ENCODE measurements at regions not wholly inside any gene's neighbourhood (a gene's known extent, or its start where the extent isn't known, plus 50 kb on each side); places are given as distances from the start of the nearest gene placed in this dataset.
"Not testable (repeated sequence)": the region's sequence is repeated elsewhere in the genome, so short reads cannot be mapped to it uniquely, and the experiment has no call there.

DNA sequence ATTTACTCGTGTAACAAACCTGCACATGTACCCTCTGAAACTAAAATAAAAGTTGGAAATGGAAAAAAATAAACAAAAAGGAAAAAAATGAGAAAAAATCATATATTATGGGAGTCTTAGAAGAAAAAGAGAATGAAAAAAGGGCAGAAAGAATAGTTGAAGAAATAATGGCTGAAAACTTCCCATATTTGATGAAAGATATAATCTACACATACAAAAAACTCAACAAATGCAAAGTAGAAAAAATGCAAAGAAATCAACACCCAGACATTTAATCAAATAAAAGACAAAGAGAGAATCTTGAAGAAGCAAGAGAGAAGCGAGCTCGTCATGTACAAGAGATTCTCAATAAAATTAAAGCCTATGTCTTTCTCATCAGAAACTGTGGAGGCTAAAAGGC, 73.8 kb downstream of the SLC25A46 start:
- ChIA-PET POLR2A (no interaction called here), CTCF (no interaction called here)

DNA sequence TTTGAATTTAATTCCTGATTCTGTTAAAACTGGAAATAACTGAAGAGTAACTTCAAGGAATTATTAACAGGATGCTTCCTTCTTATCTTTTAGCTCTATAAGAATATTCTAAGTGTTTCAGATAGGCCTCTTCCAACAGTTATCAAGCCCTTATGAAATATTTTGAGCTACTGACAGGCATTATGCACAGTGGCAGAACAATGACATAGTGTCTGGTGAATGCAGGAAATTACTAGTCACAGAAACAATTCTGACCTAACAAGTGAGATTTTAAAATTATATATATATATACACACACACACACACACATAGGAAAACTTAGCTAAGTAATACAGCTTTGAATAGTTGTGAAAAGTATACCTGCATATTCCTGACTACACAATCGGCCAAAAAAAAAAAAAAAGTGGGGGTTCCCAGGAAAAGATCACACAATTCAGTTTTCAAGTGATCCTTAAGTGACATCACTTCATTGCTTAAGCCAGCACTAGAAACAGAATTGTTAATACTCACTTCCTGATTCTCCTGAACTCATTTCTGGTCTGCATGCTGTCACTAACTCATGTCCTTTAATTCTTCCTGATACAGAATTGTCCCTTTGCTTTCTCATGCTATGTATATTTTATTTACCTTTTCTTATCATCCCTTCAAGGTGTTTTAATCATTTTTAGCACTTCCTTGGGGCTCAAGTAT, 77.3 kb downstream of the SLC25A46 start:
- CTCF ChIA-PET, result no interaction called here

DNA sequence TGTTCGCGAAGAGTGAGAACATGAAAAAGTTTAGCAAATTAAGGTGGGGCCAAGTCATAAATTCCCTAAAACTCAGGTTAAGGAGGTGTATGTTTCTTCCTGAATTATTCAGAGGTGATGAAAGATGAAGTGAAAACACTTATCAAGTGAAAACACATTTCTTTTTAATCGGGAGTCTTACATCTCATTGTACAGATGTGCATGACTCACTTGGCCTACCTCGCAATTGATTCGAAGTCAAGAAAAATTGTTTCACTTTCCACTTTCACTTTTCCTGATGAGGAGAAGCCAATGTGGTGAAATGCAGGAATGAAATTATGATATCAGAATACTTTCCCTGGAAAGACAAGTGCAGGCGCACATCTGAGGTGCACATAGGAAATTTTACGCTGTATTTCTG, 78.7 kb downstream of the SLC25A46 start:
- CTCF ChIA-PET, result no interaction called here

More for the DNA sequence above, 77.3 kb downstream of the SLC25A46 start:
- POLR2A ChIA-PET, result no interaction called here

DNA sequence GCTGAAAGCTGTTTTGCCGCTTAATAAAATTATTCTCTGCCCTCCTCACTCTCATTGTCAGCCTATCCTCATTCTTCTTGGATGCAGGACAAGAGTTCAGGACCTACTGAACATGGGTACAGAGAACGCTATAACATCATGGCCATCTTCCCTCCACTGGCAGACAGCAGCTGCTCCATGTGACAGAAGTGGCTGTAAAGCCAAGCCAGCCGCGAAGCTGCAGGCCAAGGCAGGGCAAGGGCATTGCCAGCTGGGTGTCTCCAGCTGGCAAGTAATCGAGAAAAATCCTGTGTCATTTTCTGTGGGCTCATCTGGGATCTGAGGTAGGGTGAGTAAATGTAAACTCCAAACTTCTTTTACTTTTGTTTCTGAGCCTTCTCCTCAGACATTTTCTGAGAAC, 84.8 kb downstream of the SLC25A46 start:
- POLR2A ChIA-PET, result no interaction called here
- CTCF ChIA-PET, result no interaction called here

More for the DNA sequence above, 78.7 kb downstream of the SLC25A46 start:
- POLR2A ChIA-PET, result no interaction called here

DNA sequence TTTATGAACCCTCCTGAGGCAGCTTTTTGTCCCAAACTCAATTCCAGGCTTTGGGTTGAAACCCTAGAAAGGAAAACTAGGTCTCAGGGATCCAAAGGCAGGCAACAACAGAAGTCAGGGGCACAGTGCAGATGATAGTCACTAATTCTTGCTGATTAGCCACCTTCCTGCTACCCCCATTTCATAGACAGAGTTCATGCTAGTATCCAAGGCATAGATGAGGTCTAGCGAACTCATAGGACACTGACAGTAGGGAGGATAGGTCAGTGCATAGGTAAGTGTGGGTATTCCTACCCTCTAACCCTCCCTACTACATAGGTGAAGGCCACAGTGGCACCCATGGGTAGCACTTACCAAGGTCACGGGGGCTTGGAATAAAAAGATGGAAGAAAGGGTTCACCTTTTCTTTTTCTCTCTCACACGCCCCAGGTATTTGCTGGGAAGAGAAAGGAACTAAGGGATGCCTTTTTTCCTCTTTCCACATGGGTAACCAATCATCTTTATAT, 86.2 kb downstream of the SLC25A46 start:
- ChIA-PET POLR2A (no interaction called here), CTCF (no interaction called here)

DNA sequence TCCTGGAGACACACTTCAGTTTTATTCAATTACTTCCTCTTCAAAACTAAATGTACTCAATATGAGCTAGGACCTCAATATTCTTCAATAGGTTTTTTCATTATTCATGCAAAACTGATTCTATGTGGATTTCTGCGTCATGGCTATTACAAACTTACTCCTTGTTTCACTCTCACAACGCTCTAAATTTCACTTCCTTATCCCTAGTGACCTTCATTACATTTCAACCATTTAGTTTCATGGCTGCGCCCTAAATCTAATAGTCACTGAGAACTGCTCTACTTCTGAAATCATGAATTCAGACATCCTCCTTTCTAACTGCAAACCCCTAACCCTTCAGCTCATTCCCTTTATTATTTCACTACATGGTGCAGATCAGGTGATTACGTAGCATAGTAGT, 93.9 kb downstream of the SLC25A46 start:
- CTCF ChIA-PET, result no interaction called here
- POLR2A ChIA-PET, result no interaction called here

DNA sequence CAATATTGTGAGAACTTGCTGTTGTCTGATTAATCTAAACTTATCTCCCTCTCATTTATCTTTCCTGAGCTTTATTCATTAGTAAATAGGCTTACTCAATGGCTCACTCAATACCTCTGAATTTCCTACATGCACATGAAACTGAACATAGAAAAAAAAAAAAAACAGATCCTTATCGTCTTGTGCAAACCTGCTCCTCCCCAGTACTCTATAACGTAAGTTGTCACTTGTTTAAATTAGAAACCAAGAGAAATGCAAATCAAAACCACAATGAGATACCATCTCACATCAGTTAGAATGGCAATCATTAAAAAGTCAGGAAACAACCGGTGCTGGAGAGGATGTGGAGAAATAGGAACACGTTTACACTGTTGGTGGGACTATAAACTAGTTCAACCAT, 96.1 kb downstream of the SLC25A46 start:
- CTCF ChIA-PET, result not testable (repeated sequence)

DNA sequence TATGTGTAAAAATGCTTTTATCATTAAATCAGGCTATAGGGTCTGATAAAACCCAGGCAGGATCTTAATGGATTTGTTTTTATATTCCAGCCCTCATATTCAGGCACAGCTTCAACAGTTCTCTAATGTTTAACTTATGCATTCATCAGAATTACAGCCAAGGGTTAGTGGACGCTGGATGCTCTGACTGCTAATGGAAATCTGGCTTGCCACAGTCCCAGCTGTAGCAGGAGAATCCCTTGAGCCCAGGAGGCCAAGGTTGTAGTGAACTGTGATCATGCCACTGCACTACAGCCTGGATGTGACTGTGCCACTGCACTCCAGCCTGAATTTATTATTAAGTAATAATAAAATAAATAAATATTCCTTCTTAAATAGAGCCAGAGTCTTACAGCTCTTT, 98.0 kb downstream of the SLC25A46 start:
- ChIA-PET CTCF (no interaction called here), POLR2A (no interaction called here)

More for the DNA sequence above, 96.1 kb downstream of the SLC25A46 start:
- POLR2A ChIA-PET, result not testable (repeated sequence)

DNA sequence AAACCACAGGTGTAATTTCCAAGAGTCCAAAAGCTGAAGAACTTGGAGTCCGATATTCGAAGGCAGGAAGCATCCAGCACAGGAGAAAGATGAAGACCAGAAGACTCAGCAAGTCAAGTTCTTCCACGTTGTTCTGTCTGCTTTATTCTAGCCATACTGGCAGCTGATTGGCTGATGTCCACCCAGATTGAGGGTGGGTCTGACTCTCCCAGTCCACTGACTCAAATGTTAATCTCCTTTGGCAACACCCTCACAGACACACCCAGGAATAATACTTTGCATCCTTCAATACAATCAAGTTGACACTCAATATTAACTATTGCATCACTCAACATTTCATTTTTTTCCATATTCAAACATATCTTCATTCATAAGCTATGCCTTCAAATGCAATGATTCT, 99.5 kb downstream of the SLC25A46 start:
- POLR2A ChIA-PET, CTCF ChIA-PET: not testable (repeated sequence)

DNA sequence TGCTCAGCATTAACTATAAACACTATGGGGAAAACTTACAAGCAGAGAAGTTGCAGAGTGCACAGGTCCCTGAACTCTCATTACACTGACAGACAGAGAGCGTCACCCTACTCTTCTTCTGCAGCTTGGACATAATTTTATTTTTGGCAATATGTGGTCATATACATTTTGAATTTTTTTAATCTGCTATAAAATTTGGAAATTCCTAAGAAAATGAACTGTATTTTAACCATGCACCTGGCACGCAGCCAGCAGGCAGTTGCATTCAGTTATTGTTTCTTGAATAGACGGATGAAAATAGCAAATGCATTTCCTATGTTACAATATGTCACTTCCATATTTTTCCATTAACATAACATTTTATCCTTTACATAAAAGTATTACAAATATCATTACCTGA, 100.2 kb downstream of the SLC25A46 start:
- CTCF ChIA-PET, result no interaction called here
- POLR2A ChIA-PET, result no interaction called here

DNA sequence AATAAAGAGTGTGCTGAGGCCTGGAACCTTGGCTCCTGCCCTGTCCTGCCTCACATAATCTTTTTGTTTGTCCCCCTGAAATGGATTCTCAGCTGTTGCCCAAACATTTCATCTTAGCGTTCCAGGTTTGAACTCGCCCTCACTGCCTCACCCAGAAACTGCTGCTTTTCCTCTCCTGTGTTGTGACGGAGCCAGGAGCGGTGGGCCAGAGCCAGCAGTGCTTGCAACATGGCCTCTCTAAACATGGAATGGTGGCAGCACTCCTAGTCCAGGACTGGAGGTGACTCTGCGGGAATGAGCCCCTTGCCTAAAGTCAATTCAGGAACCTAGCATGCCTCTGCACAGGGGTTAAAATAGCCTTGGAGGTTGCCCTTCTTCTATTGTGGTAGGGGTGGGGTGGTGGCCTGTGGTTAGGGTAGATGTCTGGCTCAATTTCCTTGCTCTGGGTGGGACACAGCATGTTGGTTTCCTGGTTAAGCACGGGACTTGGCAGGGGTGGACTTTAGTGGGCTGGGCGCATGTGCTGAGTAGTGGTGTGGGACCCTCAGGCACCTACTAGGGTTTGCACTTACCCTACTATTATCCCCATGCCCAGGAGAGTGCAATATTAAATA, 101.6 kb downstream of the SLC25A46 start:
- ChIA-PET POLR2A (no interaction called here), CTCF (no interaction called here)

DNA sequence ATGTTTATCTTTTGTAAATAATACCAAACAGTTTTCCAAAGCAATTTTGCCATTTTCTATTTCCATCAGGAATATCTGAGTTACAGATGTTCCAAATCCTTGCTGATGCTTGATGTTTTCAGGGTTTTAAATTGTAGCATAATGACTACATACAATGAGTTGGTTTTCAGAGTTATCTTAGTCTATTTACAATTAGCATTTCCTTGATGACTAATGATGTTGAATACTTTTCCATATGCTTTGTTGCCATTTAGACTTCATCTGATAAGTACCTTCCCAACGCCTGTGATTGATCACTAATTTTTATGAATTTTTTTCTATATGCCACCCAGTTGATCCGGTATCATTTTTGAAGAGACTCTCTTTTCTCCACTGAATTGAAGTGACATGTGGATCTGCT, 102.3 kb downstream of the SLC25A46 start:
- ChIA-PET CTCF (no interaction called here), POLR2A (no interaction called here)

DNA sequence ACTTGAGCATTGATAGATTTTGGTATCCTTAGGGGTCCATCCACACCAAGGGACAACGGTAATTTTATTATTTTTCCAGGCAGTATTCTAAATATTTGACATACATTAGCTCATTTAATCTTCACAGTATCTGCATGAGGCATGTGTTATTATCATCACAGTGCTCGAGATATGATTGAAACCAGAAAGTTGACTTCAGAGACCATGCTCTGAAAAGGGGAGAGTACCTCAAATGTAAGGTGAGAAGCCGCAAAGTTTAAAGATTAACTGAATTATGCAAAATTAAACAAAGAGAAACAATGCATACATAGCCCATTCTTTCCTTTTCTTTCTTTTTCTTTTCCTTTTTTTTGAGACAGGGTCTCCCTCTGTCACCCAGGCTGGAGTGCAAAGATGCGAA, 104.1 kb downstream of the SLC25A46 start:
- CTCF ChIA-PET, result no interaction called here

DNA sequence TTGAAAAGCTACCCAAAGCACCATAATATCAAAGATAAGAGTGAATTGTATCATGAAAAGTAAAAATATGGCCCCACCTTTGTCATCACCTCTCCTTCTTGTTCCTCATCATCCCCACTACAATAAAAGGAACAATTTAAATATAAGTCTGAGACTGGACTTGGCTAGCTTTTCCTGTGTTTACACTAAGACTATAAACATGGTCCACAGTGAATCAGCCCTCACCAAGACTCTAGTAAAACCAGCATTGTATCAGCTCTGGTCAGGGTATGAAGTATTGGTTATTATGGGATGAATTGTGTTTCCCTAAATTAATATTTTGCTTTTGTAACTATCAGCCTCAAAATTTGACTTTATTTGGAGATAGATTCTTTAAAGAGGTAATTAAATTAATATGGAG, 105.4 kb downstream of the SLC25A46 start:
- POLR2A ChIA-PET, result no interaction called here

More for the DNA sequence above, 104.1 kb downstream of the SLC25A46 start:
- POLR2A ChIA-PET, result no interaction called here

DNA sequence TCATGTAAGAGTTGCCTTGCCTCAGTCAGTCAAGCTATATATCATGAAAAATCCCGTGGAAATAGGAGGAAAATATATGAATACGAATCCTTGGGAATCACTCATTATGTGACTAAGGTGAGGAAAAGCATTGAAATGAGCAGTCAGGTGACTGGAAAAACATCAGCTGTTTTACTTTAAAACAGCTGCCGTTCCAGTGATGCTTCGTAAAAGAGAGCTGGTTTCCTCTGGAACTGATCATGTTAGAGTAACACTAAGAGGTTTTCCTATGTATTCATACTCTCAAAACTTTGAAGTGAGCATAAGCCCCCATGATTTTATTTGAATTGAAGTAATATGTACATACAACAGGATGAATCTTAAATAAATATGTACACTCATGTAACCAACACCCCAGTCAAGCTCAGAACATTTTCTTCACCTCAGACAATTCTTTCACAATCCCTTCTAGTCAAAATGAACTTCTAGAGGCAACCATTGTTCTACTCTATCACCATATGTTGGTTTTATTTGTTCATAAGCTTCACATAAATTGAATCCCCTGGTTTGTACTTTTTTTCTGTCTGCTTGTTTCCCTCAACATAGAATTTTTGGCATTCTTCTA, 107.7 kb downstream of the SLC25A46 start:
- ChIA-PET POLR2A (no interaction called here), CTCF (no interaction called here)

More for the DNA sequence above, 105.4 kb downstream of the SLC25A46 start:
- CTCF ChIA-PET, result no interaction called here

DNA sequence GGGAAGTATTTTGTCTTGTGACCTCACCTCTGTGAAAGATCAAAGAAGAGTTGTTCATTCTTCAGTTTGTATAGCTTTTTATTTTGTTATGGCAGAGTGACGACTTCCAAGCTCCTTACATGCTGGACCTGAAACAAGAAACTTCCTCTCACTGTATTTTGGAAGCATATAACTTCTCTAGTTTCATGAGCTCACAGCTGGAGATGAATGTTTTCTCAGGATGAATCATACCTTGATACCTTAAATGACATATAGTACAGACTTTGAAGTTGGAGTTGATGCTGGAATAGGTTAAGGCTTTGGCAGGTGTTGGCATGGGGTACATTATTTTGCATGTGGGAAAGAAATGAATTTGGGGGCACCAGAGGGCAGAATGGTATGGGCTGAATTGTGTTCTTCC, 112.5 kb downstream of the SLC25A46 start:
- ChIA-PET CTCF (no interaction called here), POLR2A (no interaction called here)

DNA sequence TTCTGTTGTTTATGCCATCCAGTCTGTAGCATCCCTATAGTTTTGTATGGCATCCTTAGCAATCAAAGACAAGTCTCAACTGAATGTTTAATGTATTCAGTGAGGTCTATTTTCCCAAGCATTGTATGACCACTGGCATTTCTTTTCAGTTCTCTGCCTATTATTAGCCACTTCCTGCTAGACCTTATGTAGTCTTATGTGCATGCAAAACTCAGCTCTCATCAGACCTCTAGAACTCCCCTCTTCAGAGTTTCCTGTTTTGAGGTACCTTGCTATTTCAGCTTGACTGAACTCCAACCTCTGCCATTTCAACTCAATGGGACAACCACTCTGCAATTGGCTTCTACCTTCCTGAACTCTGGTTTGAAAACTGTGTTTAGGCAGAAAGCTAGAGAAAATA, 113.2 kb downstream of the SLC25A46 start:
- CTCF ChIA-PET, result no interaction called here
- POLR2A ChIA-PET, result no interaction called here

DNA sequence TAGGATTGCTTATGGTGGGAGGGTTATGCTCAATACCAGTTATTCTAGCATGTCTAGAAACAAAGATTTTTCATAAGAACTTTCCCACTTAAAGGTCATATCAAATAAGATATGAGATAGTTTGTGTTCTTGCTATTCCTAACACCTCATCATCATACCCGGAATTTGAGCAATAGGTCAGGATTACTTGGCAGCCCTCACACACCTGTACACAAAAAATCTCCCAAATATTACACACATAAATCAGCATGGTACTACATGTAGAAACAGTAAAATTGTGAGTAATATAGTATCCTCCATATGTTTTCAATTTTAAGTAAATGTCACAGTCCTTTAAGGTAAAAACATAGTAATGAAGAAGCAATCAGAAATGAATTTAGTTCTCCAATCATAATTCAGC, 113.7 kb downstream of the SLC25A46 start:
- ChIA-PET CTCF (no interaction called here), POLR2A (no interaction called here)

DNA sequence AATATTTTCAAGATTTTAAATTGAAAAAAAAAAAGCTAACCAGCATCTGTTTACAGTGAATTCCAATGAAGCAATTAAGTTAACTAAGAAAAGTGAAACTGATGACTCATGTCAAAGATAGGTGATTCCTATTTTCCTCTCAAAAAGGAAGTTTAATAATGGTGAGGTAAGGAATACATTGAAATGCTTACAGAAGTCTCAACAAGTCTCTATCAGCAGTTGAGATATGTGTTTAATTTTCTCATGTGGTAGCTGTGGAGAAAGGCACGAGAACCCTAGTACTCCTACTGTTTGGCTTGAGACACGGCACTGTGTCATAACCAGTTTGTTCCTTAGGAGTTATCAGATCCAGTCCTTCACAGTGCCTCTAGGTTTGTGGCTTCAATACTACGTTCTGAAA, 114.5 kb downstream of the SLC25A46 start:
- CTCF ChIA-PET, result no interaction called here

DNA sequence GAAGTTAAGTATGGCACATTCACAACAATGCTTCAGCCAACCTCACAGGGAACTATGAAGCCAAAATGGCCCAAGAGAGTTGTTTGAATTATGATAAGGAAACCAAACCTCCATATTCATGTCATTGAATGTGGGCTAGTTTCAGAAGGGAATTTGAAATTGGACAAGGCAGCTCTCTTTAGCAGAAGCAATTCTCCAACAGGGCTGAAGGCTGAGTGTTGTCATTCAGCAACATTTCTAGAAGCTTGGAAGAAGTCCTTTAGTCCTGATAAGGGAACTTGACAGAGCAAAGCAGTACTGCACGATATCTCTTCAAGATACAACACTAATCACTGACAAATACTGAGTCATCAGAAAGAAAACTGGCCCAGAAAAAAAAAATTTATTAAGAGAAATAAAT, 115.4 kb downstream of the SLC25A46 start:
- CTCF ChIA-PET, result no interaction called here
- POLR2A ChIA-PET, result no interaction called here

More for the DNA sequence above, 114.5 kb downstream of the SLC25A46 start:
- POLR2A ChIA-PET, result no interaction called here

DNA sequence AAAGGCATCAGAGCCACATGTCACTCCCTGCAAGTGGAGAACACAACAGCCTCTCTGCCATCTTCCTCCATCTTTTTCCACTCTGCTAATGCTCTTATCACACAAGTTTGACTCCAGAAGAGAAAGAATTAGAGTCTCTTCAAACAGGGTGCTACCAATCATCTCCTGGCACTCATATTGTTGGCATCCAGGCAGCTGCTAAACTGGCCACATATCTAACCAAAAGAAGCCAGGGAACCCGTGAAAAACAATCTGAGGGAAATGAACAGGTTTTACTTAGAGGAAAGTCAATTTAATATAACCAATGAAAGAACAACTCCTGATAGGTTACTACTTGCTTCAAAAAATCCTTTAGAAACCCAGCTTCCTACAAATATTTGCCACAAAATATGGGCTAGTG, 117.2 kb downstream of the SLC25A46 start:
- ChIA-PET CTCF (no interaction called here), POLR2A (no interaction called here)

Data from activated CD8-positive, alpha-beta memory T cell treated with anti-CD3 and anti-CD28 coated beads for 36 hours (primary cell).